ENCODE measurements at regions not wholly inside any gene's neighbourhood (a gene's known extent, or its start where the extent isn't known, plus 50 kb on each side); places are given as distances from the start of the nearest gene placed in this dataset.
"Not testable (repeated sequence)": the region's sequence is repeated elsewhere in the genome, so short reads cannot be mapped to it uniquely, and the experiment has no call there.

DNA sequence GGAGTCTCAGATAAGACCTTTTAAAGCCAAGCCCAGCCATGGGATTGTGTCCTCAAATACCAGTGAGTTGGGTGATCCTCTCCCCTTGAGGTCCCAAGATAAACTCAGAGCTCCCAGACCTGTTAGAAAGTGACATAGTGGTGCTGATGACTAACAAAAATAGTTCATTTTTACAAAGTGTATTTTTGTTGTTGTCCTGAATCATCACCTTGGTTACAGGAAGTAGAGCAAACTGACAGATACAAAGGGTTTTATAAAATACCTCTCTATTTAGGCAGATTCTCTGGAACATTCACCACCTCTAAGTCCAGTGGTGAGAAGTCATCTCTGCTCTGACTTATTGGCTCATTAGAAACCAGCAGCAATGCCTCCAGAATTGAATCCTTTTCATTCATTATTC lies 259.3 kb downstream of the CEMIP2 start:
- Histone ChIP-seq H3K36me3 (ENCODE audit: control insufficient read depth in 2 of 2, extremely low read depth in 1 of 2, insufficient read depth in 2 of 2, low read length in 2 of 2) (no peaks in the 10 kb centered on the region), H3K27ac (ENCODE audit: insufficient read depth, low read depth, low read length) (no peak overlapping the region), H3K79me2 (ENCODE audit: control insufficient read depth, insufficient read depth, low read length) (no peaks in the 10 kb centered on the region), H2AFZ (ENCODE audit: low read depth, low read length) (no peak overlapping the region), H3K4me2 (ENCODE audit: insufficient read depth, low read length) (no peak overlapping the region), H4K20me1 (replicated peaks; ENCODE audit: control insufficient read depth, extremely low read depth, insufficient read depth, low read length) (no peaks in the 10 kb centered on the region), H3K4me1 (ENCODE audit: control insufficient read depth, extremely low read depth, insufficient read depth, low read length) (no peaks in the 10 kb centered on the region), H3K9me1 (replicated peaks; ENCODE audit: control insufficient read depth, extremely low read depth, insufficient read depth, low read length) (no peaks in the 10 kb centered on the region), H3K9ac (replicated peaks; ENCODE audit: extremely low read depth, insufficient read depth, low read length) (no peak overlapping the region), H3K4me3 (replicated peaks in 1 of 3; ENCODE audit: insufficient read depth in 1 of 3, low read depth in 1 of 3, low read length in 3 of 3) (no peak overlapping the region), H3K9me3 (replicated peaks; ENCODE audit: control insufficient read depth, insufficient read depth, low read length) (no peaks in the 10 kb centered on the region), H3K27me3 (ENCODE audit: control insufficient read depth in 2 of 2, insufficient read depth in 2 of 2, low read length in 2 of 2) (no peaks in the 10 kb centered on the region)
- intact Hi-C loops (cut with micrococcal nuclease) = loop anchor here (10.0 kb wide), 1 partner anchor 64 kb away; no protein-coding TSS in a partner anchor
- CTCF ChIA-PET = no interaction called here
- FAIRE-seq (no peak), DNase-seq (ENCODE audit: low read depth, low spot score) (no peak)
- POLR2A ChIA-PET = no interaction called here
- dilution Hi-C loops (cut with MboI; ENCODE audit: extremely low pct_ligation_motif_present, low sequenced_read_pairs) = no loop called here
- TF ChIP-seq JUN (IDR thresholded peaks at IDR 0.05; ENCODE audit: borderline replicate concordance, insufficient read depth, insufficient read length, low read depth) (no peak), POLR2AphosphoS5 (IDR thresholded peaks at IDR 0.05; ENCODE audit: insufficient read depth, low read depth, low read length) (no peak), FOS (IDR thresholded peaks at IDR 0.05; ENCODE audit: borderline replicate concordance, insufficient read depth, low read length) (no peak), GATA2 (IDR thresholded peaks at IDR 0.05; ENCODE audit: insufficient read depth, insufficient read length, low read depth, low read length) (no peak), MYC (IDR thresholded peaks at IDR 0.05; ENCODE audit: low read depth, low read length) (no peak), EZH2 (IDR thresholded peaks at IDR 0.05; ENCODE audit: borderline replicate concordance, low read depth, low read length, severe bottlenecking) (no peak), CTCF (IDR thresholded peaks at IDR 0.05; ENCODE audit: extremely low read depth in 1 of 2, insufficient read depth in 1 of 2, low read depth in 1 of 2, low read length in 2 of 2) (no peak), POLR2A (IDR thresholded peaks at IDR 0.05; ENCODE audit: low read depth, low read length) (no peak)
- TF ChIP-seq, protein P1, sequence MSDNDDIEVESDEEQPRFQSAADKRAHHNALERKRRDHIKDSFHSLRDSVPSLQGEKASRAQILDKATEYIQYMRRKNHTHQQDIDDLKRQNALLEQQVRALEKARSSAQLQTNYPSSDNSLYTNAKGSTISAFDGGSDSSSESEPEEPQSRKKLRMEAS (IDR thresholded peaks at IDR 0.05; ENCODE audit: insufficient read depth, insufficient read length) = no peak
- no TSS peak for BruUV-seq (replicated peaks)

DNA sequence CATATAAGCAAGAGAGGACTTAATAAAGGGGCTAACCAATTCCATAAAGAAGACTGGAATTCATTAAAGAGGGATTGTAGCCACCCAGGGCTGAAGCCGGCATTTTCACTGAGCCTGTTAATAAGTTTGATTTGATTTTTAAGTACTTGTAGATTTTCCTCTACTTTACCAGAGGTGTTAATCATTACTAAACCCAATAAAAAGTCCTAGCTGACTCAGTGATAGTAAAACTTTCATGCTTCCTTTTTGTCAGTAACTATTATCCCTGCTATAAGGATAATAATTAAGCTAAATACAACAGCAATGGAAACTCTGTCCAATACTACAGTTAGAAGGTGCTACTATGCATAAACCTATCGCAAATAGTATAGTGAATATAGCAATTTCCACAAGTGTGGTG lies 260.2 kb downstream of the CEMIP2 start:
- FAIRE-seq; DNase-seq (ENCODE audit: low read depth, low spot score); H4K20me1 ChIP-seq (replicated peaks; ENCODE audit: control insufficient read depth, extremely low read depth, insufficient read depth, low read length); H3K4me2 ChIP-seq (ENCODE audit: insufficient read depth, low read length); BruUV-seq (replicated peaks); H3K4me3 ChIP-seq (replicated peaks in 1 of 3; ENCODE audit: insufficient read depth in 1 of 3, low read depth in 1 of 3, low read length in 3 of 3); H3K9me1 ChIP-seq (replicated peaks; ENCODE audit: control insufficient read depth, extremely low read depth, insufficient read depth, low read length); H3K9ac ChIP-seq (replicated peaks; ENCODE audit: extremely low read depth, insufficient read depth, low read length); H2AFZ ChIP-seq (ENCODE audit: low read depth, low read length); H3K79me2 ChIP-seq (ENCODE audit: control insufficient read depth, insufficient read depth, low read length); H3K9me3 ChIP-seq (replicated peaks; ENCODE audit: control insufficient read depth, insufficient read depth, low read length); H3K27ac ChIP-seq (ENCODE audit: insufficient read depth, low read depth, low read length); H3K36me3 ChIP-seq (ENCODE audit: control insufficient read depth in 2 of 2, extremely low read depth in 1 of 2, insufficient read depth in 2 of 2, low read length in 2 of 2); POLR2A ChIA-PET; H3K27me3 ChIP-seq (ENCODE audit: control insufficient read depth in 2 of 2, insufficient read depth in 2 of 2, low read length in 2 of 2); H3K4me1 ChIP-seq (ENCODE audit: control insufficient read depth, extremely low read depth, insufficient read depth, low read length); dilution Hi-C loops (cut with MboI; ENCODE audit: extremely low pct_ligation_motif_present, low sequenced_read_pairs): not testable (repeated sequence)
- CTCF ChIA-PET = interaction anchor here (0.7 kb wide), 1 partner anchor 11 kb away, joined by 3 read pairs; no protein-coding TSS in a partner anchor
- intact Hi-C loops (cut with micrococcal nuclease) = loop anchor here (10.0 kb wide), 1 partner anchor 63 kb away; no protein-coding TSS in a partner anchor

Measured in endothelial cell of umbilical vein (primary cell).